HG03575 (cell line): ENCODE measurements at regions not wholly inside any gene's neighbourhood (a gene's known extent, or its start where the extent isn't known, plus 50 kb on each side); places are given as distances from the start of the nearest gene placed in this dataset.

ENCODE experiments used
- ATAC-seq: cut with Tn5 transposase; IDR thresholded peaks from one replicate; pipeline ENCODE4 v1.9.1; 2021; ENCODE audit not compliant: unreplicated experiment, insufficient number of reproducible peaks, low FRiP score; ENCODE audit errors: extremely low read depth

DNA sequence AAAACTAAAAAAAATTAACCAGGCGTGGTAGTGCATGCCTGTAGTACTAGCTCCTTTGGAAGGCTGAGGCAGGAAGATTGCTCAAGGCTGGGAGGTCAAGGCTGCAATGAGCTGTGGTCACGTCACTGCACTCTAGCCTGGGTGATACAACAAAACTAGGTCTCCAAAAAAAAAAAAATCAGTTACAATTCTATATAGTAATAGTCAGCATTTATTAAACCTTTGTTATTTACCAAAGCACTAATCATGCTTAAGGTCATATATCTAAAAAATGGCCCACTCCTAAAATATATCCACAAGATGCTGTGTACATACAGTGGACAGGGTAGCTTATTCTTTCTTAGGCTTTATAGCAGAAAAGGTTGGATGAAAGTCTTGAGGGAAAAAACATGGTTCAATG is 152.4 kb downstream of the TFAP2A start:
- ATAC-seq, result no peak

DNA sequence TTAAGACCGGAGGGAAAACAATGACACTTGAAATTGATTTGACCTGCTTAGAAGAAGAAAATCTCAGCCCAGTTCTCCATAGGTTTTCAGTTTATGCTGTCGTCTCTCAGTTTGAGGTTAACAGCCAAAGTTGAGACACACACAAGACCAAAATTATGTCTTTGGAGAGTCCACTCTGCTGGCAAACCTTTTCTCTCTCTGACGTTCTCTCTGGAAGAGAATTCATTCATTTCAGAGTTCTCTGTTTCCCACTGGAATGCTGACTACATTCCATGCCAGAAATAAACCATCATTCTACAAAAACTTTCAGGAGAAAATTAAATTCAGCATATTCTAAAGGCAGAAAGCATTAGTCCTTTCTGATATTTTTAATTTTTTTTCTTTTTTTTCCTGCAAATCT is 155.2 kb downstream of the TFAP2A start:
- ATAC-seq, result no peak

DNA sequence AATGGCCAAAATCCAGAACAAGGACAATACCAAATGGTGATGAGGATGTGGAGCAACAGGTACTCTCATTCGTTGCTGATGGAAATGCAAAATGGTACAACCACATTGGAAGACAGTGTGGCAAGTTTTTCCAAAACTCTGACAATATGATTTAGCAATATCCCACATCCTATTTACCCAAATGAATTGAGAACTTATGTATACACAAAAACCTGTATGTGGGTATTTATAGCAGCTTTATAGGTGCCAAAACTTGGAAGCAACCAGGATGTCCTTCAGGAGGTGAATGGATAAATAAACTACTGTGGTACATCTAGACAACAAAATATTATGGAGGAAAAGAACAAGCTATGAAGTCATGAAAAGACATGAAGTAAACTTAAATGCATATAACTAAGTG is 156.5 kb downstream of the TFAP2A start:
- ATAC-seq, result no peak

DNA sequence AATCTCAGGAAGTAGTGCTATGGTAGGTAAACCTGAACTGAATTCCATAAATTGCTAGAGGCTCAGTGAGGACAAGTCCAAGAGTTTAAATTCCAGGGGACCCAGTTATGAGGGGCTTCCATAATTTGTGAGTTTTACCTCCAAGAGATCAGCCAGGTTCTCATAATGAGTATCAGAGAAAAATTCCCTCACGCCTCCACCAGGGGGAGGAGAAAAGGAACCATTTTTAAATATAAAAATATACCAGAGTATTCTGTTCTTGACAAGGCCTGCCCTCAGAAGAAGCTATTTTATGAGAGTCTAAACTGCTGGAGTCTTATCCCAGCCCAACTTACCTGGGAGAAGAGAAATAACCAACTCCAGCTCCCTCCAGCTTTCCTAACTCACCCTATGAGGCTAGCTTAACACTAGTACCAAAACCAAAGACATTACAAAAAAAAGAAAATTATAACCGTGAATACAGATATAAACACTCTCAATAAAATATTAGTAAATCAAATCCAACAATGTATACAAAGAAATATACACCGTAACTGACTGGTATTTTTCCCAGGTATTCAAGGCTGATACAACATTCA is 158.7 kb downstream of the TFAP2A start:
- no peak for ATAC-seq

DNA sequence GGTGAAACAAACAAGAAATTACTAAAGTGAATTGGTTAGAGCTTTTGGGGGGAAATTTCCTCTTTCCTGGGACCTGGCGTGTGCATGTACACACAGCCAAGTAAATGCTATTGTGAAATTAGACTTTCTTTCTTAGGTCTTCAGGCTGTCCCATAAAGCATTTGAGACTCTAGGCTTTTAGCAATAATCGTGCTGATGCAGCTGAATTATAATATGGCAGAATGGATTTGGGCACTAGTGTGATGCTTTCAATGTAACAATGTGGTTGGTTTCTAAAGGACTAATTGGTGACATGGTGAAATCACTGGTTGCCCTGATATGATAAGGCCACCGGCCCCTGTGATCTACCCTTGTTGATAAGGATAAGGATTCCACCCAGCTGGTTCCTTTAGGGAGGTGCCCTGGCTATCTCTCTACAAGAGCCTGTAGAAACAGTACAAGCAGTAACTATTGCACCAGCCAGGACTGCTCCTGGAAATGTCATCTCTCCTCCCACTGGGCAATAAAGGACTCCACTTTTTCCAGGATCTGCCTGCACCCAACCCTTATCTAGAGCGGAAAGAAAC is 164.1 kb downstream of the TFAP2A start:
- no peak for ATAC-seq

DNA sequence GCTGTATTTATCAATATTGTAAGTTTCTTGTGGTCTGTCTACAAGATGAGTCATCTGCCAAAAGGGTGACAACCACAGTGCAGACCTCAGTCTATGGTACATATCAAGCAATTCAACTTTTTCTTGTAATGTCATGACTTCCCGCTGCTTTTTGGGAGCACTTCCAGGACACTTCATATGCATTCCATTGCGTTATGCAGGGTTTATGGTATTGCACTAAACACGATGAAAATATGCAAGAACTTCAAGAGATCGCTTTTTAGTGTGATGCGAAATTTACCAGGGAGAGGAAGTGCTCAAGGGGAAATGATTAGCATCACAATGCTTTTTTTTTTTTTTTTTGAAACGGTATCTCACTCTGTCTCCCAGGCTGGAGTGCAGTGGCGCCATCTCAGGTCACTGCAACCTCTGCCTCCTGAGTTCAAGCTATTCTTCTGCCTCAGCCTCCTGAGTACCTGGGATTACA is 166.5 kb downstream of the TFAP2A start:
- ATAC-seq, result no peak

- no peak for ATAC-seq
These were observed 177.4 kb downstream of the TFAP2A start for GRCh38 chr6:10237298-10238038.

DNA sequence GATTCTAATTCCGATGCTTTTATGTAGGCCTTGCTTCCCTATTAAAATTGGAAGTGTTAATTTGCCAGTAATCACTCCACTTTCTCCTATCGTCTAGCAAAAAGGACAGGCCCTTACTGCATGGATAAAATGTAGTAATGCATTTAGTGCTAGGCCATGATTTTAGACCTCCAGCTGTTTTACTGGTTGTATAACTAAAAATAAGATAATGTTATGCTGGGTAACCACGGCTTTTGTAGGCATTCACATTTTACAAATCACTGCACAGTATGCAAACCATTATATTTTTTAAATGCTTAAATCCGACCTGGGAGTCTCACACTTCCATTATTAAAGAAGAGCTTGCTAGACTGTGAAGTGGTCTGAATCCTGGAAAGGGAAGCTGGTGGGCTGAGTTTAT is 179.5 kb downstream of the TFAP2A start:
- no peak for ATAC-seq

DNA sequence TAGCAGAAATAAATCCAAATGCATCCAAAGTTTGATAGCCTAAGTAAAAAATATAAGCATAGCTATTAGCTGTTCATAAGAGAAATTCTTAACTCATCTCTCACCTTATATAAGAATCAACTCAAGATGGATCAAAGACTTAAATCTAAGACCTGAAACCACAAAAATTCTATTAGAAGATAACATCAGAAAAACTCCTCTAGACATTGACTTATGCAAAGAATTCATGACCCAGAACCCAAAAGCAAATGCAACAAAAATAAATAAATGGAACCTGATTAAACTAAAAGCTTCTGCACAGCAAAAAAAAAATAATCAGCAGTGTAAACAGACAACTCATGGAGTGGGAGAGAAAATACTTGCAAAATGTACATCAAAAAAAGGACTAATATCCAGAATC is 184.3 kb downstream of the TFAP2A start:
- no peak for ATAC-seq

- ATAC-seq, result no peak
These were observed 191.0 kb downstream of the TFAP2A start for GRCh38 chr6:10223841-10224240.

GRCh38 chr6:10221178-10221577 is 193.7 kb downstream of the TFAP2A start:
- no peak for ATAC-seq

GRCh38 chr6:10219510-10219909 is 195.4 kb downstream of the TFAP2A start:
- ATAC-seq, result no peak

GRCh38 chr6:10217111-10217510 is 197.8 kb downstream of the TFAP2A start:
- no peak for ATAC-seq

DNA sequence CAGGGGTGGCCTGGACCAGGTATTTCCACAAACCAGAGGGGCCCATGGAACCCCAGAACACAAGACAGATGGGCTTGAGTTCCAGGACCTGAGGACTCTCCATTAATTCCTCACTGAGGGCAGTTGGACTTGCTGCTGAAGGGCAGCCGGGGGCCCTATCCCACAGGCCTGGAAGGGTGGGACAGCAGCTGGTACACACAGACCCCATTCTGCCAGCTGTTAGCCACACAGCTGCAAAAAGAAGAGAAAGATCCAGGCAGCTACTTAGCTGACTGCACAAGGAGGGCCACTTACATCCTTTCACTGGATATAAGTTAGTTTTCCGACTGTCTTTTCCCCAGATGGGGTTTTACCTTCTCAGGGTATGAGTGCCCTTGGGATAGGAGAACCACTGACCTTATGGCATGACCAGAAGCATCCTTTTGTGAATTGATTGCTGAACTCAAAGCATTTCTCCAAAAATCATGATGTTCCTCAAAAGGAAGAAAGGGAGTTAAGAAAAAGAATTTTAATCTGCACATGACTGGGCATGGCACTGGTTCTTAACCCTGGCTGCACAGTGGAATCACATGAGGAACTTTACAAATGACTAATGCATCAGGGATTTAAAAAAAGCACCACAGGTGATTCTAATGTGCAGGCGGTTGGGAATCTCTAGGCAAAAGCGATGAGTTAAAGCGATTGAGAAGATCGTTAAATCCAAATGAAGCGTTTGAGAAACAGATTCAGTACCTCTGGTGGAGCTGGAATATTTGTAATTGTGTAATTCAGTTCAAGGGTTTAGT is 199.4 kb downstream of the TFAP2A start:
- no peak for ATAC-seq

DNA sequence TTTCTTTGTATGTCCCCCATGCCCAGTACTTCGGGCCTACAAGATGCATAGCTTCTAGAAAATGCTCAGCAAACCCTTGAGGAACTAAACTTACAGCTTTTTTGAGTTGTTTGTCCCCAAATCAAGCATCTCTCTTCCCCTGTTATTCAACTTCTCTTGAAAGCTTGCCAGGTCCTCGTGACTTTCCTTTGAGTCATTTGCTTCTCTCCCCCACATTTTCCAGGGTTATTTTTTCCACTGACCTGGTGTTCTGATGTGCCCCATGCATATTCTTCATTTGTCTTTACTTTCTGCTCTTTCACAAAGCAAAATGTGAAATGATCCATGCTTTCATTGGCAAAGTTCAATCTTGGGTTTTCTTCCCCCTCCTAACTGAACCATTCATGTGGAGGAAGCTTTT is 204.8 kb downstream of the TFAP2A start:
- no peak for ATAC-seq

- ATAC-seq, result no peak
These were observed 209.0 kb downstream of the TFAP2A start for GRCh38 chr6:10205892-10206291.

GRCh38 chr6:10205120-10205519 is 209.8 kb downstream of the TFAP2A start:
- ATAC-seq, result no peak

GRCh38 chr6:10203651-10204050 is 211.2 kb downstream of the TFAP2A start:
- ATAC-seq, result no peak

- ATAC-seq, result no peak
These were observed 212.3 kb downstream of the TFAP2A start for GRCh38 chr6:10202581-10202980.
